Stimulated activated CD4-positive, alpha-beta T cell treated with anti-CD3 and anti-CD28 coated beads, Interleukin-12 subunit alpha, Interleukin-12 subunit beta, amount 100 ng/mL, for 24 hours (primary cell): ENCODE measurements at regions not wholly inside any gene's neighbourhood (a gene's known extent, or its start where the extent isn't known, plus 50 kb on each side); places are given as distances from the start of the nearest gene placed in this dataset.
"Not testable (repeated sequence)": the region's sequence is repeated elsewhere in the genome, so short reads cannot be mapped to it uniquely, and the experiment has no call there.

ENCODE experiments used
- DNase-seq, 2 experiments: peaks; one replicate each; pipeline ENCODE4 v3.0.0-alpha.2; 2020; ENCODE audit warnings: low read depth in 2 of 2

- not testable (repeated sequence) for DNase-seq
These were observed 225.0 kb upstream of the DUSP10 start for GRCh38 chr1:221966888-221967287.

- not testable (repeated sequence) for DNase-seq
These were observed 224.0 kb upstream of the DUSP10 start for GRCh38 chr1:221965891-221966290.

GRCh38 chr1:221965252-221965651, 223.4 kb upstream of the DUSP10 start:
- DNase-seq: no peak

GRCh38 chr1:221963742-221964141, 221.9 kb upstream of the DUSP10 start:
- no peak for DNase-seq

- no peak for DNase-seq
These were observed 220.5 kb upstream of the DUSP10 start for GRCh38 chr1:221962385-221962784.

- DNase-seq: peak; percentile 15 to 26
These were observed 219.8 kb upstream of the DUSP10 start for GRCh38 chr1:221961532-221962292.

GRCh38 chr1:221958161-221958562, 216.3 kb upstream of the DUSP10 start:
- not testable (repeated sequence) for DNase-seq

GRCh38 chr1:221957350-221957749, 215.5 kb upstream of the DUSP10 start:
- DNase-seq: not testable (repeated sequence)

- no peak for DNase-seq
These were observed 208.1 kb upstream of the DUSP10 start for GRCh38 chr1:221949996-221950395.

- no peak for DNase-seq
These were observed 206.6 kb upstream of the DUSP10 start for GRCh38 chr1:221948459-221948858.

- no peak for DNase-seq
These were observed 205.8 kb upstream of the DUSP10 start for GRCh38 chr1:221947731-221948130.

- DNase-seq: no peak
These were observed 204.9 kb upstream of the DUSP10 start for GRCh38 chr1:221946768-221947167.

- DNase-seq: no peak
These were observed 203.8 kb upstream of the DUSP10 start for GRCh38 chr1:221945669-221946068.

- DNase-seq: no peak
These were observed 202.5 kb upstream of the DUSP10 start for GRCh38 chr1:221944247-221944870.

GRCh38 chr1:221940631-221941030, 198.7 kb upstream of the DUSP10 start:
- DNase-seq: no peak

- no peak for DNase-seq
These were observed 197.7 kb upstream of the DUSP10 start for GRCh38 chr1:221939607-221940006.

GRCh38 chr1:221937155-221937953, 195.5 kb upstream of the DUSP10 start:
- DNase-seq: no peak

- no peak for DNase-seq
These were observed 191.9 kb upstream of the DUSP10 start for GRCh38 chr1:221933814-221934213.

- DNase-seq: no peak
These were observed 184.6 kb upstream of the DUSP10 start for GRCh38 chr1:221926441-221926840.

- no peak for DNase-seq
These were observed 184.1 kb upstream of the DUSP10 start for GRCh38 chr1:221925947-221926346.

- DNase-seq: no peak
These were observed 182.2 kb upstream of the DUSP10 start for GRCh38 chr1:221923929-221924598.

GRCh38 chr1:221921936-221922335, 180.0 kb upstream of the DUSP10 start:
- no peak for DNase-seq
